ENCODE measurements at regions not wholly inside any gene's neighbourhood (a gene's known extent, or its start where the extent isn't known, plus 50 kb on each side); places are given as distances from the start of the nearest gene placed in this dataset.

GRCh38 chr18:51316677-51317076 is 119.2 kb upstream of the MEX3C start:
- CTCF ChIA-PET: no interaction called here
- Histone ChIP-seq H3K9me2 (replicated peaks; ENCODE audit: low read length) (no peaks in the 10 kb centered on the region), H3K27ac (ENCODE audit: low read length) (no peak overlapping the region), H4K20me1 (ENCODE audit: low read length) (no peaks in the 10 kb centered on the region), H3K9me3 (ENCODE audit: low read length) (no peaks in the 10 kb centered on the region), H3K9ac (ENCODE audit: low read length) (no peak overlapping the region), H3K4me2 (ENCODE audit: low read length) (no peak overlapping the region), H2AFZ (ENCODE audit: low read length) (no peak overlapping the region), H3K79me2 (ENCODE audit: low read length) (no peaks in the 10 kb centered on the region), H3K4me1 (ENCODE audit: insufficient read depth, low read length) (no peaks in the 10 kb centered on the region), H3K36me3 (ENCODE audit: low read depth, low read length) (no peaks in the 10 kb centered on the region), H3K27me3 (ENCODE audit: low read length) (no peaks in the 10 kb centered on the region), H3K4me3 (ENCODE audit: low read length) (no peak overlapping the region), H3F3A (ENCODE audit: low read length, unreplicated experiment) (no peaks in the 10 kb centered on the region)
- no peak for DNase-seq
- TF ChIP-seq, protein P1, sequence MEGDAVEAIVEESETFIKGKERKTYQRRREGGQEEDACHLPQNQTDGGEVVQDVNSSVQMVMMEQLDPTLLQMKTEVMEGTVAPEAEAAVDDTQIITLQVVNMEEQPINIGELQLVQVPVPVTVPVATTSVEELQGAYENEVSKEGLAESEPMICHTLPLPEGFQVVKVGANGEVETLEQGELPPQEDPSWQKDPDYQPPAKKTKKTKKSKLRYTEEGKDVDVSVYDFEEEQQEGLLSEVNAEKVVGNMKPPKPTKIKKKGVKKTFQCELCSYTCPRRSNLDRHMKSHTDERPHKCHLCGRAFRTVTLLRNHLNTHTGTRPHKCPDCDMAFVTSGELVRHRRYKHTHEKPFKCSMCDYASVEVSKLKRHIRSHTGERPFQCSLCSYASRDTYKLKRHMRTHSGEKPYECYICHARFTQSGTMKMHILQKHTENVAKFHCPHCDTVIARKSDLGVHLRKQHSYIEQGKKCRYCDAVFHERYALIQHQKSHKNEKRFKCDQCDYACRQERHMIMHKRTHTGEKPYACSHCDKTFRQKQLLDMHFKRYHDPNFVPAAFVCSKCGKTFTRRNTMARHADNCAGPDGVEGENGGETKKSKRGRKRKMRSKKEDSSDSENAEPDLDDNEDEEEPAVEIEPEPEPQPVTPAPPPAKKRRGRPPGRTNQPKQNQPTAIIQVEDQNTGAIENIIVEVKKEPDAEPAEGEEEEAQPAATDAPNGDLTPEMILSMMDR (conservative IDR thresholded peaks at IDR 0.05; ENCODE audit: low read depth, low read length): no peak
- no peak for TF ChIP-seq EZH2phosphoT487 (IDR thresholded peaks at IDR 0.05; ENCODE audit: borderline replicate concordance, low read length)
- TF ChIP-seq EZH2 (IDR thresholded peaks at IDR 0.05; ENCODE audit: low read length, unreplicated experiment): no peak
- intact Hi-C loops (cut with micrococcal nuclease): no loop called here
- POLR2A ChIA-PET (ENCODE audit: unreplicated experiment): no interaction called here
- no peak for ATAC-seq
- BruUV-seq (replicated peaks): no TSS peak

DNA sequence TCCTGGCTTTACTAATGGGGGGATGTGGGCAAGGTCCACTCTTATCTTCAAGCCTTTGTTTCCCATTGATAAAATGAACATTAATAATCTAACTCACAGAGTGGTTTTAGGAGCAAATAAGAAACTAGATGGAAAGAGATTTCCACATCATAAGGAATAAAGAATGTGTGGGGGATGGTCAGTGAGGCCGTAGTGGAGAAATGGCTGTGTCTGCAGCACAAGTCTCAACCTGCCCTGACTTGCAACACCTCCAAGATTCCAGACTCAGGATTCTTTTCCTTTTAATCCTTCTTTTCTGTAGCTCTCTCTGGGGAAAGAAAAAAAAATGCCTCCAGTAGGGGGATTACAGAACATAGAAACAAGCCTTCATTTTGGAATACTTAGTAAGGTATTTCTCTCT is 124.2 kb upstream of the MEX3C start:
- no peaks in the 10 kb centered on the region for H3K27me3 ChIP-seq (ENCODE audit: low read length)
- no TSS peak for BruUV-seq (replicated peaks)
- no peak overlapping the region for H2AFZ ChIP-seq (ENCODE audit: low read length)
- H3F3A ChIP-seq (ENCODE audit: low read length, unreplicated experiment): no peaks in the 10 kb centered on the region
- no peak for ATAC-seq
- intact Hi-C loops (cut with micrococcal nuclease): no loop called here
- no peaks in the 10 kb centered on the region for H3K9me2 ChIP-seq (replicated peaks; ENCODE audit: low read length)
- TF ChIP-seq, protein P1 (conservative IDR thresholded peaks at IDR 0.05; ENCODE audit: low read depth, low read length): no peak
- POLR2A ChIA-PET (ENCODE audit: unreplicated experiment): no interaction called here
- no peaks in the 10 kb centered on the region for H3K9me3 ChIP-seq (ENCODE audit: low read length)
- no peak for DNase-seq
- no peaks in the 10 kb centered on the region for H4K20me1 ChIP-seq (ENCODE audit: low read length)
- H3K27ac ChIP-seq (ENCODE audit: low read length): no peak overlapping the region
- H3K4me3 ChIP-seq (ENCODE audit: low read length): no peak overlapping the region
- no peak overlapping the region for H3K4me2 ChIP-seq (ENCODE audit: low read length)
- H3K4me1 ChIP-seq (ENCODE audit: insufficient read depth, low read length): no peaks in the 10 kb centered on the region
- CTCF ChIA-PET: interaction anchor here (0.6 kb wide), 1 partner anchor 61 kb away, joined by 9 read pairs; no protein-coding TSS in a partner anchor
- H3K9ac ChIP-seq (ENCODE audit: low read length): no peak overlapping the region
- H3K36me3 ChIP-seq (ENCODE audit: low read depth, low read length): no peaks in the 10 kb centered on the region
- no peaks in the 10 kb centered on the region for H3K79me2 ChIP-seq (ENCODE audit: low read length)

DNA sequence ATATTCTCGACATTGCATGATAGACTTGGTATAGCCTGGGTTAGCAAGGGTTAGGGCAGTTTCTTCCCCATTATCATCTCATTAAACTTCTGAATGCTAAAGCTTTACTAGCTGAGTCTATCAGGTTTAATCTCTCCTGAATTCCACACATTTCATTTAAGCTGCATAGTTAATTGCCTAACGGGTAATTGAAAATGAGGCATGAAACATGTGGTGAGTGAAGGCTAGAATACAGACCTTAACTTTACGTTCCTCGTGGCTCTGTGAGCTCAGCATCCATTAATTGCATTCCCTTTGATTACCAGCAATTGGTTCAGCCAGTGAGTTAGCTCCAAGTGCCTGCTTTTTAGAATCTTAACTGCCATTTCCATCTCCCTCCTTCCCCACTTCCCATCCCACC is 126.5 kb upstream of the MEX3C start:
- ChIA-PET POLR2A (ENCODE audit: unreplicated experiment) (no interaction called here), CTCF (no interaction called here)
- DNase-seq (no peak), ATAC-seq (no peak)
- H3K9me3 ChIP-seq (ENCODE audit: low read length): no peaks in the 10 kb centered on the region
- H3F3A ChIP-seq (ENCODE audit: low read length, unreplicated experiment): no peaks in the 10 kb centered on the region
- H2AFZ ChIP-seq (ENCODE audit: low read length): no peak overlapping the region
- H3K4me3 ChIP-seq (ENCODE audit: low read length): no peak overlapping the region
- H4K20me1 ChIP-seq (ENCODE audit: low read length): no peaks in the 10 kb centered on the region
- no peaks in the 10 kb centered on the region for H3K79me2 ChIP-seq (ENCODE audit: low read length)
- H3K9ac ChIP-seq (ENCODE audit: low read length): no peak overlapping the region
- intact Hi-C loops (cut with micrococcal nuclease): no loop called here
- H3K36me3 ChIP-seq (ENCODE audit: low read depth, low read length): no peaks in the 10 kb centered on the region
- H3K4me1 ChIP-seq (ENCODE audit: insufficient read depth, low read length): no peaks in the 10 kb centered on the region
- H3K27me3 ChIP-seq (ENCODE audit: low read length): no peaks in the 10 kb centered on the region
- no peak overlapping the region for H3K27ac ChIP-seq (ENCODE audit: low read length)
- BruUV-seq (replicated peaks): no TSS peak
- TF ChIP-seq EZH2phosphoT487 (IDR thresholded peaks at IDR 0.05; ENCODE audit: borderline replicate concordance, low read length) (no peak), EZH2 (IDR thresholded peaks at IDR 0.05; ENCODE audit: low read length, unreplicated experiment) (no peak)
- TF ChIP-seq, protein P1 (conservative IDR thresholded peaks at IDR 0.05; ENCODE audit: low read depth, low read length): no peak
- H3K9me2 ChIP-seq (replicated peaks; ENCODE audit: low read length): no peaks in the 10 kb centered on the region
- no peak overlapping the region for H3K4me2 ChIP-seq (ENCODE audit: low read length)
